ENCODE measurements at regions not wholly inside any gene's neighbourhood (a gene's known extent, or its start where the extent isn't known, plus 50 kb on each side); places are given as distances from the start of the nearest gene placed in this dataset.

GRCh38 chr22:47324435-47324990, 562.1 kb downstream of the TBC1D22A start:
- TF ChIP-seq CTCF (IDR thresholded peaks at IDR 0.05): no peak
- TF ChIP-seq EP300 (IDR thresholded peaks at IDR 0.05): no peak
- TF ChIP-seq POLR2A (IDR thresholded peaks at IDR 0.05): no peak
- DNase-seq: no peak
- H3K27me3 ChIP-seq: no peaks in the 10 kb centered on the region
- WGBS, 3 donors: 63 to 73% (median 66%) methylated on average over 10 of the region's 10 CpGs
- no peaks in the 10 kb centered on the region for H3K36me3 ChIP-seq
- H3K4me1 ChIP-seq (ENCODE audit: insufficient read depth): peaks cover 2% of the 10 kb centered on the region
- H3K4me3 ChIP-seq: no peak overlapping the region
- intact Hi-C loops (cut with DNase I): no loop called here
- peaks cover 0 to 5% of the 10 kb centered on the region in 2 donors for H3K9me3 ChIP-seq
- no peak overlapping the region for H3K27ac ChIP-seq

GRCh38 chr22:47323518-47323917, 561.1 kb downstream of the TBC1D22A start:
- H3K27ac ChIP-seq: no peak overlapping the region
- H3K27me3 ChIP-seq: no peaks in the 10 kb centered on the region
- no peak for DNase-seq
- no peak overlapping the region for H3K4me3 ChIP-seq
- TF ChIP-seq CTCF (IDR thresholded peaks at IDR 0.05) (no peak), POLR2A (IDR thresholded peaks at IDR 0.05) (no peak), EP300 (IDR thresholded peaks at IDR 0.05) (no peak)
- whole genome bisulfite sequencing, 3 donors: 77 to 84% (median 78%) methylated on average over 6 of the region's 6 CpGs
- H3K9me3 ChIP-seq: peaks cover 0 to 5% of the 10 kb centered on the region in 2 donors
- intact Hi-C loops (cut with DNase I): no loop called here
- H3K36me3 ChIP-seq: no peaks in the 10 kb centered on the region
- no peaks in the 10 kb centered on the region for H3K4me1 ChIP-seq (ENCODE audit: insufficient read depth)

GRCh38 chr22:47322854-47323253, 560.4 kb downstream of the TBC1D22A start:
- Histone ChIP-seq H3K27me3 (no peaks in the 10 kb centered on the region), H3K4me3 (no peak overlapping the region), H3K4me1 (ENCODE audit: insufficient read depth) (no peaks in the 10 kb centered on the region), H3K27ac (no peak overlapping the region), H3K9me3 (peaks cover 0 to 5% of the 10 kb centered on the region in 2 donors), H3K36me3 (no peaks in the 10 kb centered on the region)
- intact Hi-C loops (cut with DNase I): no loop called here
- DNase-seq: no peak
- TF ChIP-seq POLR2A (IDR thresholded peaks at IDR 0.05) (no peak), CTCF (IDR thresholded peaks at IDR 0.05) (no peak), EP300 (IDR thresholded peaks at IDR 0.05) (no peak)
- 53 to 60% (median 57%) methylated on average over 7 of the region's 7 CpGs for WGBS, 3 donors

GRCh38 chr22:47320560-47320959, 558.1 kb downstream of the TBC1D22A start:
- 73 to 82% (median 76%) methylated on average over 1 of the region's 1 CpG for WGBS, 3 donors
- H3K4me1 ChIP-seq (ENCODE audit: insufficient read depth): no peaks in the 10 kb centered on the region

More at GRCh38 chr22:47320560-47320959, 558.1 kb downstream of the TBC1D22A start:
- no peak overlapping the region for H3K4me3 ChIP-seq
- no peaks in the 10 kb centered on the region for H3K36me3 ChIP-seq
- no peak overlapping the region for H3K27ac ChIP-seq
- H3K9me3 ChIP-seq: peaks cover 0 to 5% of the 10 kb centered on the region in 2 donors
- intact Hi-C loops (cut with DNase I): no loop called here
- no peak for TF ChIP-seq CTCF (IDR thresholded peaks at IDR 0.05)
- TF ChIP-seq POLR2A (IDR thresholded peaks at IDR 0.05): no peak
- no peak for TF ChIP-seq EP300 (IDR thresholded peaks at IDR 0.05)
- no peak for DNase-seq
- H3K27me3 ChIP-seq: no peaks in the 10 kb centered on the region
